Duodenal mucosa (tissue), 2 donors: ENCODE measurements at regions not wholly inside any gene's neighbourhood (a gene's known extent, or its start where the extent isn't known, plus 50 kb on each side); places are given as distances from the start of the nearest gene placed in this dataset.
"Not testable (repeated sequence)": the region's sequence is repeated elsewhere in the genome, so short reads cannot be mapped to it uniquely, and the experiment has no call there.

ENCODE experiments used
- H3K27ac ChIP-seq: one replicate; pipeline ENCODE4 v1.7.0; 2013; ENCODE audit warnings: low read depth, low read length
- H3K27me3 ChIP-seq, 2 donors: one replicate each; pipeline ENCODE4 v1.7.0; 2013; ENCODE audit warnings: low read length in 2 of 2, control low read depth in 1 of 2; ENCODE audit not compliant: insufficient read depth in 2 of 2, control insufficient read depth in 1 of 2
- H3K36me3 ChIP-seq, 2 donors: one replicate each; pipeline ENCODE4 v1.7.0; 2013; ENCODE audit warnings: low read length in 2 of 2, control low read depth in 1 of 2; ENCODE audit not compliant: insufficient read depth in 2 of 2, control insufficient read depth in 1 of 2
- H3K4me1 ChIP-seq, 2 donors: one replicate each; pipeline ENCODE4 v1.7.0; 2013; ENCODE audit warnings: low read length in 2 of 2, control low read depth in 1 of 2; ENCODE audit not compliant: insufficient read depth in 2 of 2, control insufficient read depth in 1 of 2
- H3K4me3 ChIP-seq, 2 donors: one replicate each; pipeline ENCODE4 v1.7.0; 2013; ENCODE audit warnings: low read length in 2 of 2, low read depth in 1 of 2
- H3K9ac ChIP-seq, 2 donors: one replicate each; pipeline ENCODE4 v1.7.0; 2013; ENCODE audit warnings: low read length in 2 of 2, low read depth in 1 of 2
- H3K9me3 ChIP-seq, 2 donors: one replicate each; pipeline ENCODE4 v1.7.0; 2013; ENCODE audit warnings: low read length in 2 of 2, control low read depth in 1 of 2; ENCODE audit not compliant: control insufficient read depth in 1 of 2

GRCh38 chr19:34871911-34872310 is 54.8 kb upstream of the ZNF30 start:
- not testable (repeated sequence) for H3K4me1 ChIP-seq, H3K36me3 ChIP-seq, H3K27ac ChIP-seq, H3K9me3 ChIP-seq, H3K27me3 ChIP-seq, H3K9ac ChIP-seq, H3K4me3 ChIP-seq

- Histone ChIP-seq H3K4me3 (no peak overlapping the region), H3K9me3 (peaks cover 3 to 5% of the 10 kb centered on the region in 2 donors), H3K27ac (no peak overlapping the region), H3K27me3 (no peaks in the 10 kb centered on the region), H3K9ac (no peak overlapping the region), H3K4me1 (no peaks in the 10 kb centered on the region), H3K36me3 (no peaks in the 10 kb centered on the region)
Observed at GRCh38 chr19:34867631-34868030, 59.1 kb upstream of the ZNF30 start.

- not testable (repeated sequence) for H3K4me1 ChIP-seq, H3K27ac ChIP-seq, H3K36me3 ChIP-seq, H3K4me3 ChIP-seq, H3K9ac ChIP-seq, H3K27me3 ChIP-seq, H3K9me3 ChIP-seq
Observed at GRCh38 chr19:34865225-34865624, 61.5 kb upstream of the ZNF30 start.

GRCh38 chr19:34859823-34860736 is 66.6 kb upstream of the ZNF30 start:
- not testable (repeated sequence) for H3K9ac ChIP-seq, H3K36me3 ChIP-seq, H3K9me3 ChIP-seq, H3K27ac ChIP-seq, H3K27me3 ChIP-seq, H3K4me1 ChIP-seq
- H3K4me3 ChIP-seq = peak overlapping the region in 1 of 2 donors; percentile 53

- not testable (repeated sequence) for H3K27ac ChIP-seq, H3K36me3 ChIP-seq, H3K4me1 ChIP-seq, H3K27me3 ChIP-seq, H3K9ac ChIP-seq, H3K9me3 ChIP-seq, H3K4me3 ChIP-seq
Observed at GRCh38 chr19:34859325-34859724, 67.4 kb upstream of the ZNF30 start.

GRCh38 chr19:34856052-34856451 is 70.7 kb upstream of the ZNF30 start:
- no peaks in the 10 kb centered on the region for H3K9me3 ChIP-seq
- no peaks in the 10 kb centered on the region for H3K4me1 ChIP-seq

GRCh38 chr19:34853369-34853768 is 73.3 kb upstream of the ZNF30 start:
- H3K36me3 ChIP-seq = no peaks in the 10 kb centered on the region
- H3K4me1 ChIP-seq = no peaks in the 10 kb centered on the region
- no peaks in the 10 kb centered on the region for H3K27me3 ChIP-seq
- H3K9me3 ChIP-seq = no peaks in the 10 kb centered on the region
- H3K9ac ChIP-seq = no peak overlapping the region
- no peak overlapping the region for H3K27ac ChIP-seq
- H3K4me3 ChIP-seq = no peak overlapping the region

More at GRCh38 chr19:34856052-34856451, 70.7 kb upstream of the ZNF30 start:
- H3K9ac ChIP-seq = no peak overlapping the region
- H3K4me3 ChIP-seq = no peak overlapping the region
- H3K27me3 ChIP-seq = no peaks in the 10 kb centered on the region
- no peak overlapping the region for H3K27ac ChIP-seq
- H3K36me3 ChIP-seq = no peaks in the 10 kb centered on the region

- Histone ChIP-seq H3K9ac (no peak overlapping the region), H3K27ac (no peak overlapping the region), H3K4me1 (no peaks in the 10 kb centered on the region), H3K9me3 (no peaks in the 10 kb centered on the region), H3K4me3 (no peak overlapping the region), H3K27me3 (no peaks in the 10 kb centered on the region), H3K36me3 (no peaks in the 10 kb centered on the region)
Observed at GRCh38 chr19:34852669-34853068, 74.0 kb upstream of the ZNF30 start.

- Histone ChIP-seq H3K9me3 (no peaks in the 10 kb centered on the region), H3K4me3 (no peak overlapping the region), H3K27ac (no peak overlapping the region), H3K27me3 (no peaks in the 10 kb centered on the region), H3K4me1 (no peaks in the 10 kb centered on the region), H3K9ac (no peak overlapping the region), H3K36me3 (no peaks in the 10 kb centered on the region)
Observed at GRCh38 chr19:34851277-34851804, 75.4 kb upstream of the ZNF30 start.

- Histone ChIP-seq H3K9ac (no peak overlapping the region), H3K9me3 (no peaks in the 10 kb centered on the region), H3K27ac (no peak overlapping the region), H3K4me3 (no peak overlapping the region), H3K27me3 (no peaks in the 10 kb centered on the region), H3K4me1 (no peaks in the 10 kb centered on the region), H3K36me3 (no peaks in the 10 kb centered on the region)
Observed at GRCh38 chr19:34847393-34847792, 74.4 kb upstream of the ZNF599 start.
